GM18511 (cell line): ENCODE measurements at regions not wholly inside any gene's neighbourhood (a gene's known extent, or its start where the extent isn't known, plus 50 kb on each side); places are given as distances from the start of the nearest gene placed in this dataset.

Experiments used
- ATAC-seq: cut with Tn5 transposase; IDR thresholded peaks from one replicate; pipeline ENCODE4 v1.9.1; 2021; ENCODE audit warnings: mild to moderate bottlenecking, moderate library complexity; ENCODE audit not compliant: unreplicated experiment

GRCh38 chr5:173718469-173718868 lies 102.0 kb upstream of the BOD1 start:
- no peak for ATAC-seq

GRCh38 chr5:173719731-173720082 lies 103.3 kb upstream of the BOD1 start:
- ATAC-seq, result no peak

GRCh38 chr5:173720286-173720952 lies 104.0 kb upstream of the BOD1 start:
- ATAC-seq, result no peak

- ATAC-seq, result no peak
Measured at GRCh38 chr5:173720953-173721600, 104.6 kb upstream of the BOD1 start.

- no peak for ATAC-seq
Measured at GRCh38 chr5:173721601-173722232, 105.3 kb upstream of the BOD1 start.

- no peak for ATAC-seq
Measured at GRCh38 chr5:173726846-173727557, 110.6 kb upstream of the BOD1 start.

- ATAC-seq, result no peak
Measured at GRCh38 chr5:173727839-173728778, 111.7 kb upstream of the BOD1 start.

- ATAC-seq, result no peak
Measured at GRCh38 chr5:173729079-173729765, 112.8 kb upstream of the BOD1 start.

- no peak for ATAC-seq
Measured at GRCh38 chr5:173730632-173731298, 114.3 kb upstream of the BOD1 start.

GRCh38 chr5:173733021-173733420 lies 116.6 kb upstream of the BOD1 start:
- no peak for ATAC-seq

- ATAC-seq, result no peak
Measured at GRCh38 chr5:173733425-173733824, 117.0 kb upstream of the BOD1 start.

- ATAC-seq, result peak; percentile 63
Measured at GRCh38 chr5:173733831-173734501, 117.5 kb upstream of the BOD1 start.

GRCh38 chr5:173734716-173735115 lies 118.3 kb upstream of the BOD1 start:
- no peak for ATAC-seq

GRCh38 chr5:173735184-173735583 lies 118.7 kb upstream of the BOD1 start:
- ATAC-seq, result no peak

- no peak for ATAC-seq
Measured at GRCh38 chr5:173735691-173736090, 119.2 kb upstream of the BOD1 start.

GRCh38 chr5:173736374-173736773 lies 119.9 kb upstream of the BOD1 start:
- ATAC-seq, result no peak

GRCh38 chr5:173736923-173737412 lies 120.5 kb upstream of the BOD1 start:
- ATAC-seq, result peak; percentile 85

GRCh38 chr5:173739741-173740140 lies 123.3 kb upstream of the BOD1 start:
- ATAC-seq, result no peak

GRCh38 chr5:173740400-173740799 lies 124.0 kb upstream of the BOD1 start:
- no peak for ATAC-seq
